SK-N-SH (cell line): ENCODE measurements at regions not wholly inside any gene's neighbourhood (a gene's known extent, or its start where the extent isn't known, plus 50 kb on each side); places are given as distances from the start of the nearest gene placed in this dataset.

Source experiments
- CTCF ChIA-PET: fragments of 300-600, 350-600 bp; formaldehyde crosslinking; extraction: SDS; loops from one replicate; lab custom pipeline; 2021; lab: Yijun Ruan, JAX
- POLR2A ChIA-PET: fragments of 350-600 bp; sonication (Branson Sonifier 250); formaldehyde crosslinking; extraction: SDS; loops from one replicate; lab custom pipeline; 2020; ENCODE audit warnings: antibody characterized with exemption, inconsistent platforms; lab: Yijun Ruan, JAX
- DNase-seq: peaks from one replicate; pipeline ENCODE4 v3.0.0; 2012
- H2AFZ ChIP-seq: fragments of 200-600 bp; sonication (generic); 2 replicates; pipeline ENCODE4 v1.8.1; 2016; ENCODE audit warnings: antibody characterized with exemption, mild to moderate bottlenecking, low read depth
- H3F3A ChIP-seq: fragments of 200-600 bp; sonication (generic); replicated peaks from 2 replicates; pipeline ENCODE3; 2016; ENCODE audit warnings: antibody characterized with exemption, mild to moderate bottlenecking; ENCODE audit not compliant: insufficient read depth
- H3K27ac ChIP-seq, 2 experiments: fragments of 200-500 bp in 1 of 2; fragments of 200-600 bp in 1 of 2; sonication (Bioruptor generic) in 1 of 2; sonication (generic), shearing (Covaris generic) in 1 of 2; 2 replicates each; pipeline versions ENCODE4 v1.5.1 to v1.6.1; 2014 to 2016; ENCODE audit warnings: low read depth in 2 of 2, inconsistent platforms in 1 of 2, low read length in 1 of 2, mild to moderate bottlenecking in 1 of 2, mixed read lengths in 1 of 2
- H3K27me3 ChIP-seq: fragments of 200-600 bp; sonication (generic), shearing (Covaris generic); 2 replicates; pipeline ENCODE4 v1.6.1; 2016; ENCODE audit warnings: mixed run types; ENCODE audit not compliant: insufficient read depth
- H3K36me3 ChIP-seq, 2 experiments: fragments of 200-500 bp in 1 of 2; fragments of 200-600 bp in 1 of 2; sonication (Bioruptor generic) in 1 of 2; sonication (generic) in 1 of 2; replicated peaks in 1 of 2; 2 replicates each; pipeline versions ENCODE3 to v1.5.1; 2014 to 2016; ENCODE audit warnings: low read length in 1 of 2, mild to moderate bottlenecking in 1 of 2; ENCODE audit not compliant: insufficient read depth in 2 of 2, control insufficient read depth in 1 of 2
- H3K4me1 ChIP-seq, 2 experiments: fragments of 200-500 bp in 1 of 2; fragments of 200-600 bp in 1 of 2; sonication (Bioruptor generic) in 1 of 2; sonication (generic), shearing (Covaris generic) in 1 of 2; 2 replicates each; pipeline versions ENCODE4 v1.5.1 to v1.6.1; 2014 to 2016; ENCODE audit warnings: low read depth in 1 of 2, low read length in 1 of 2, mixed run types in 1 of 2; ENCODE audit not compliant: insufficient read depth in 2 of 2, control insufficient read depth in 1 of 2
- H3K4me2 ChIP-seq: fragments of 200-600 bp; sonication (generic), shearing (Covaris generic); 2 replicates; pipeline ENCODE4 v1.6.1; 2017; ENCODE audit warnings: mixed run types
- H3K4me3 ChIP-seq, 2 experiments: fragments of 200-500 bp in 1 of 2; fragments of 200-600 bp in 1 of 2; sonication (Bioruptor generic) in 1 of 2; sonication (generic), shearing (Covaris generic) in 1 of 2; 2 replicates each; pipeline versions ENCODE4 v1.5.1 to v1.8.1; 2014 to 2016; ENCODE audit warnings: low read depth in 2 of 2, inconsistent platforms in 1 of 2, low read length in 1 of 2, mild to moderate bottlenecking in 1 of 2, mixed read lengths in 1 of 2, moderate library complexity in 1 of 2
- H3K79me2 ChIP-seq: fragments of 200-600 bp; sonication (generic); 2 replicates; pipeline ENCODE4 v1.8.1; 2017; ENCODE audit warnings: mild to moderate bottlenecking; ENCODE audit not compliant: insufficient read depth
- H3K9ac ChIP-seq: fragments of 200-600 bp; sonication (generic); 2 replicates; pipeline ENCODE4 v1.6.1; 2017; ENCODE audit warnings: mixed run types
- H3K9me2 ChIP-seq: fragments of 200-600 bp; sonication (generic); 2 replicates; pipeline ENCODE4 v1.6.1; 2017; ENCODE audit warnings: mixed run types
- H3K9me3 ChIP-seq: fragments of 200-600 bp; sonication (generic); 2 replicates; pipeline ENCODE4 v1.6.1; 2017; ENCODE audit warnings: mixed run types, mild to moderate bottlenecking, moderate library complexity
- H4K20me1 ChIP-seq: fragments of 200-600 bp; sonication (generic); 2 replicates; pipeline ENCODE4 v1.6.1; 2017; ENCODE audit warnings: mild to moderate bottlenecking, mixed run types; ENCODE audit not compliant: insufficient read depth
- CTCF ChIP-seq: fragments of 200-600 bp; sonication (generic); IDR thresholded peaks from 2 replicates; pipeline ENCODE4 v1.6.1; 2017; ENCODE audit warnings: antibody characterized with exemption, mild to moderate bottlenecking, moderate library complexity
- EZH2phosphoT487 ChIP-seq: fragments of 200-600 bp; sonication (generic); IDR thresholded peaks from 2 replicates; pipeline ENCODE4 v1.6.1; 2017; ENCODE audit warnings: low read depth, mixed run types, mild to moderate bottlenecking, antibody characterized with exemption, moderate library complexity, borderline replicate concordance
- FOXJ3 ChIP-seq: sonication (generic); formaldehyde crosslinking; IDR thresholded peaks from 2 replicates; pipeline ENCODE4 v1.5.1; 2020; ENCODE audit warnings: mild to moderate bottlenecking, missing genetic modification reagents
- FOXM1 ChIP-seq: IDR thresholded peaks from 2 replicates; pipeline ENCODE4 v1.4.0; 2012; ENCODE audit warnings: low read depth, mild to moderate bottlenecking
- GABPA ChIP-seq: IDR thresholded peaks from 2 replicates; pipeline ENCODE4 v1.4.0; 2012; ENCODE audit warnings: low read depth, mild to moderate bottlenecking
- JUND ChIP-seq: IDR thresholded peaks from 2 replicates; pipeline ENCODE4 v1.4.0; 2012
- MEF2A ChIP-seq: IDR thresholded peaks from 2 replicates; pipeline ENCODE4 v1.4.0; 2012; ENCODE audit warnings: low read depth, borderline replicate concordance
- NFIC ChIP-seq: IDR thresholded peaks from 2 replicates; pipeline ENCODE4 v1.4.0; 2012; ENCODE audit warnings: borderline replicate concordance
- PBX3 ChIP-seq: IDR thresholded peaks from 2 replicates; pipeline ENCODE4; 2012
- POLR2AphosphoS5 ChIP-seq: IDR thresholded peaks from 2 replicates; pipeline ENCODE4 v1.6.1; 2012; ENCODE audit warnings: low read depth, low read length
- RAD21 ChIP-seq: IDR thresholded peaks from 2 replicates; pipeline ENCODE4 v1.6.1; 2012; ENCODE audit warnings: mild to moderate bottlenecking, low read length
- RXRA ChIP-seq: IDR thresholded peaks from 2 replicates; pipeline ENCODE4 v1.4.0; 2012; ENCODE audit warnings: low read depth, mild to moderate bottlenecking, borderline replicate concordance
- SIN3A ChIP-seq: IDR thresholded peaks from 2 replicates; pipeline ENCODE4 v1.6.1; 2012; ENCODE audit warnings: low read depth, mild to moderate bottlenecking, low read length, moderate library complexity, borderline replicate concordance
- SMC3 ChIP-seq: IDR thresholded peaks from 2 replicates; pipeline ENCODE4 v1.6.1; 2012; ENCODE audit warnings: low read depth, low read length, improper control_type of control experiment
- USF1 ChIP-seq: IDR thresholded peaks from 2 replicates; pipeline ENCODE4 v1.4.0; 2012; ENCODE audit warnings: low read depth, borderline replicate concordance
- USF2 ChIP-seq: fragments of 150-350 bp; IDR thresholded peaks from 2 replicates; pipeline ENCODE4 v1.6.1; 2017; ENCODE audit warnings: antibody characterized with exemption, low read length, low read depth, borderline replicate concordance
- YY1 ChIP-seq: IDR thresholded peaks from 2 replicates; pipeline ENCODE4 v1.4.0; 2012; ENCODE audit warnings: low read depth, mild to moderate bottlenecking
- WGBS: methylation state at CpG from one replicate; pipeline ENCODE4 v1.1.6; 2017; ENCODE audit warnings: low lambda C conversion rate; 5-methylcytosine and 5-hydroxymethylcytosine counted together

- Histone ChIP-seq H3K79me2 (no peaks in the 10 kb centered on the region), H3K9me3 (peaks cover 4% of the 10 kb centered on the region), H3K9ac (no peak overlapping the region), H2AFZ (no peak overlapping the region), H4K20me1 (no peaks in the 10 kb centered on the region), H3K4me3 (no peak overlapping the region), H3K9me2 (no peaks in the 10 kb centered on the region), H3K4me1 (peaks cover 0 to 11% of the 10 kb centered on the region in 2 experiments; a peak in 1 of 4 replicates), H3K4me2 (no peak overlapping the region), H3K27me3 (no peaks in the 10 kb centered on the region), H3K27ac (no peak overlapping the region), H3F3A (no peaks in the 10 kb centered on the region), H3K36me3 (no peaks in the 10 kb centered on the region)
- no peak for TF ChIP-seq CTCF
- TF ChIP-seq RAD21 = no peak
- no peak for TF ChIP-seq USF1
- no peak for TF ChIP-seq PBX3
- no peak for TF ChIP-seq JUND
- no peak for TF ChIP-seq POLR2AphosphoS5
- TF ChIP-seq FOXJ3 (CRISPR knock-in tag) = no peak
- no peak for TF ChIP-seq YY1
- TF ChIP-seq GABPA = no peak
- no peak for TF ChIP-seq FOXM1
- no peak for TF ChIP-seq SIN3A
- TF ChIP-seq USF2 = no peak
- no peak for TF ChIP-seq MEF2A
- no peak for TF ChIP-seq SMC3
- no peak for TF ChIP-seq RXRA
- TF ChIP-seq NFIC = no peak
- no peak for TF ChIP-seq EZH2phosphoT487
- 43% methylated on average over 8 of the region's 9 CpGs for WGBS
- no peak for DNase-seq
- ChIA-PET CTCF (interaction anchor here (0.7 to 4.0 kb wide), 7 partner anchors 9 to 613 kb away, joined by 3 to 10 read pairs (median 4); no protein-coding TSS in a partner anchor), POLR2A (no interaction called here)
Measured at GRCh38 chr1:30095451-30096025, 627.8 kb downstream of the MATN1 start.
